ENCODE measurements at regions not wholly inside any gene's neighbourhood (a gene's known extent, or its start where the extent isn't known, plus 50 kb on each side); places are given as distances from the start of the nearest gene placed in this dataset.

DNA sequence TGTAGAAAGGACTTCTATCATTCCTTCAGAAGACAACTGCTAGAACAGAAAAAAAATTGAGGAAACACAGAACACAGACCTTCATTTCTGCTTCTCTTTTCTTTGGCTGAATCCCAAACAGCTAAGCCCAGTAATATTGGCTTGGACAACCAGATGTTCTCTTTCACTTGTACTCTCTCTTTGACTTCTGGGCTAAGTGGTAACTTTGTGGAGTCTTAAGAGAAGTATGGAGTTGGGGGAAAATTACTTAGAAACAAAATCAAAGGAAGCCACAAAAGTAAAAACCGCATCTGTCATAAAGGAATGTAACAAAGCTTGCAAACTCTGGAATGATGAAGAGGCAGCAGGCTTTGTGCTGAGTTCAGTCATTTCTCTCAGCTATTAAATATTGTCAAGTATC lies 587.5 kb downstream of the CBLN4 start:
- TF ChIP-seq, protein P1, sequence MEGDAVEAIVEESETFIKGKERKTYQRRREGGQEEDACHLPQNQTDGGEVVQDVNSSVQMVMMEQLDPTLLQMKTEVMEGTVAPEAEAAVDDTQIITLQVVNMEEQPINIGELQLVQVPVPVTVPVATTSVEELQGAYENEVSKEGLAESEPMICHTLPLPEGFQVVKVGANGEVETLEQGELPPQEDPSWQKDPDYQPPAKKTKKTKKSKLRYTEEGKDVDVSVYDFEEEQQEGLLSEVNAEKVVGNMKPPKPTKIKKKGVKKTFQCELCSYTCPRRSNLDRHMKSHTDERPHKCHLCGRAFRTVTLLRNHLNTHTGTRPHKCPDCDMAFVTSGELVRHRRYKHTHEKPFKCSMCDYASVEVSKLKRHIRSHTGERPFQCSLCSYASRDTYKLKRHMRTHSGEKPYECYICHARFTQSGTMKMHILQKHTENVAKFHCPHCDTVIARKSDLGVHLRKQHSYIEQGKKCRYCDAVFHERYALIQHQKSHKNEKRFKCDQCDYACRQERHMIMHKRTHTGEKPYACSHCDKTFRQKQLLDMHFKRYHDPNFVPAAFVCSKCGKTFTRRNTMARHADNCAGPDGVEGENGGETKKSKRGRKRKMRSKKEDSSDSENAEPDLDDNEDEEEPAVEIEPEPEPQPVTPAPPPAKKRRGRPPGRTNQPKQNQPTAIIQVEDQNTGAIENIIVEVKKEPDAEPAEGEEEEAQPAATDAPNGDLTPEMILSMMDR (IDR thresholded peaks at IDR 0.05; ENCODE audit: poor library complexity), result no peak
- TF ChIP-seq EZH2 (IDR thresholded peaks at IDR 0.05; ENCODE audit: borderline replicate concordance), result no peak
